Common myeloid progenitor, CD34-positive (primary cell): ENCODE measurements at regions not wholly inside any gene's neighbourhood (a gene's known extent, or its start where the extent isn't known, plus 50 kb on each side); places are given as distances from the start of the nearest gene placed in this dataset.

Experiments
- CTCF ChIA-PET: fragments of 350-600 bp; sonication (Branson Sonifier 250); formaldehyde crosslinking; loops from one replicate; lab custom pipeline; 2021; ENCODE audit warnings: antibody characterized with exemption; lab: Charles Lee
- POLR2A ChIA-PET: fragments of 350-600 bp; sonication (Branson Sonifier 250); formaldehyde crosslinking; loops from one replicate; lab custom pipeline; 2021; ENCODE audit warnings: antibody characterized with exemption; lab: Charles Lee
- DNase-seq, 3 donors: peaks; one replicate each; pipeline versions ENCODE4 v3.0.0 to v3.0.0-alpha.2; 2013
- H3K27ac ChIP-seq, 2 experiments: 1 replicate in 1 of 2; 2 replicates in 1 of 2; pipeline ENCODE4 v1.7.0; 2013; ENCODE audit warnings: inconsistent platforms in 2 of 2, low read length in 2 of 2, mild to moderate bottlenecking in 2 of 2, low read depth in 1 of 2, moderate library complexity in 1 of 2; ENCODE audit not compliant: severe bottlenecking in 2 of 2, insufficient read depth in 1 of 2, poor library complexity in 1 of 2
- H3K27me3 ChIP-seq, 5 experiments: replicated peaks in 2 of 5; 1 replicate in 3 of 5; 2 replicates in 2 of 5; pipeline versions ENCODE4 v1.6.1 to v1.7.0; 2013; ENCODE audit warnings: low read length in 4 of 5, mild to moderate bottlenecking in 2 of 5, moderate library complexity in 2 of 5, inconsistent platforms in 1 of 5; ENCODE audit not compliant: insufficient read depth in 5 of 5, control insufficient read depth in 4 of 5
- H3K36me3 ChIP-seq, 4 experiments: 1 replicate in 2 of 4; 2 replicates in 2 of 4; pipeline versions ENCODE4 v1.6.1 to v1.7.0; 2013; ENCODE audit warnings: low read length in 3 of 4, control low read depth in 1 of 4, mild to moderate bottlenecking in 1 of 4; ENCODE audit not compliant: control insufficient read depth in 4 of 4, insufficient read depth in 4 of 4
- H3K4me1 ChIP-seq, 4 experiments: 1 replicate in 3 of 4; 2 replicates in 1 of 4; pipeline versions ENCODE4 v1.6.1 to v1.7.1; 2013; ENCODE audit warnings: low read length in 3 of 4, mild to moderate bottlenecking in 3 of 4, control low read depth in 1 of 4, inconsistent platforms in 1 of 4, moderate library complexity in 1 of 4; ENCODE audit not compliant: control insufficient read depth in 4 of 4, insufficient read depth in 4 of 4; ENCODE audit errors: control extremely low read depth in 1 of 4
- H3K4me3 ChIP-seq, 7 experiments: 1 replicate in 4 of 7; 2 replicates in 3 of 7; pipeline versions ENCODE4 v1.5.1 to v1.7.0; 2013; ENCODE audit warnings: mild to moderate bottlenecking in 7 of 7, low read length in 6 of 7, moderate library complexity in 6 of 7, inconsistent platforms in 2 of 7, low read depth in 2 of 7, control low read depth in 1 of 7; ENCODE audit not compliant: insufficient read depth in 4 of 7, control insufficient read depth in 1 of 7; ENCODE audit errors: extremely low read depth in 1 of 7
- H3K9me3 ChIP-seq, 5 experiments: 1 replicate in 4 of 5; 2 replicates in 1 of 5; pipeline versions ENCODE4 v1.6.1 to v1.7.1; 2013; ENCODE audit warnings: low read length in 4 of 5, mild to moderate bottlenecking in 2 of 5, inconsistent platforms in 1 of 5, low read depth in 1 of 5, moderate library complexity in 1 of 5; ENCODE audit not compliant: control insufficient read depth in 4 of 5, insufficient read depth in 2 of 5; ENCODE audit errors: control extremely low read depth in 1 of 5
- WGBS: methylation state at CpG from one replicate; pipeline ENCODE4 v1.1.5; 2013; ENCODE audit not compliant: insufficient coverage; 5-methylcytosine and 5-hydroxymethylcytosine counted together

GRCh38 chr13:80083853-80084676, 256.9 kb downstream of the SPRY2 start:
- Histone ChIP-seq H3K4me1 (no peaks in the 10 kb centered on the region), H3K27ac (no peak overlapping the region), H3K4me3 (no peak overlapping the region), H3K9me3 (no peaks in the 10 kb centered on the region), H3K36me3 (no peaks in the 10 kb centered on the region), H3K27me3 (no peaks in the 10 kb centered on the region)
- CTCF ChIA-PET, result no interaction called here
- POLR2A ChIA-PET, result no interaction called here
- peak; percentile 2 to 39 (median 22) for DNase-seq
- 90% methylated on average over 3 of the region's 4 CpGs for WGBS

DNA sequence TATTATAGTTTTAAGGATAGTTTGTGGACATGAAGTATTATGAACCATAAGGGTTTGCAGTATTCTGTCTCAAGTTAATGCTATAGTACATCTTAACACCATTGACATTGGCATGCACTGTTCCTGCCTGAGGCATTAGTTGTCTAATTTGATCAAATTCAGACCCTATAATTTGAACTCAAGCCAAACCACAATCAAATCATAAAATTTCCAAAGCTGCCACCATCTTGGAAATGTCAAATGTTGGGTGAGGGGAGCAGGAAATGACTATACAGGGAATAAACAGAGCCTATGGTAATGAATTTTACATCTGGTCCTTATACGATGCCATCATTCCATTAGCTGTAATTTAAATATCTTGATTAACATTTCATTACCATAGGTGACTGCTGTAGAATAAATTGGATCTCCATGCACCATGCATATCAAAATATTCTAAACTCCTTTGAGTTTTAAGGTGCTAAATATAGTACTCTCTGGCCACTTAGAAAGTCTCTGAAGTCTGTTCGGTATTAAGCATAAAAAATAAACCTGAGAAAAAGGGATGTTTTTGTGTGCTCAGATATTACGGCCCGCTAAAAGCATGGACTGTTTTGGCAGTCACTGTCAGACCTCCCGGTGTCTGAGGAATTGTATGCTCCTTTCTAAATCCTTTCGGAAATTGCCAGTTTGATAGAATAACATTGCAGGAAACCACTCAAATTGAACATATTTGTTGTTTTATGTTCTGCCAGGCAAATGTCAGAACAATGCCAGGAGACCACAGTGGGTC, 257.7 kb downstream of the SPRY2 start:
- H3K27me3 ChIP-seq, result no peaks in the 10 kb centered on the region
- no peak overlapping the region for H3K27ac ChIP-seq
- ChIA-PET CTCF (no interaction called here), POLR2A (no interaction called here)
- no peak overlapping the region for H3K4me3 ChIP-seq
- 94% methylated on average over 6 of the region's 6 CpGs for WGBS
- H3K4me1 ChIP-seq, result no peaks in the 10 kb centered on the region
- H3K36me3 ChIP-seq, result no peaks in the 10 kb centered on the region
- no peak for DNase-seq
- H3K9me3 ChIP-seq, result no peaks in the 10 kb centered on the region

GRCh38 chr13:80082396-80083080, 258.4 kb downstream of the SPRY2 start:
- no peak overlapping the region for H3K4me3 ChIP-seq
- no peaks in the 10 kb centered on the region for H3K27me3 ChIP-seq
- no peaks in the 10 kb centered on the region for H3K9me3 ChIP-seq
- H3K4me1 ChIP-seq, result no peaks in the 10 kb centered on the region
- no peak overlapping the region for H3K27ac ChIP-seq
- ChIA-PET CTCF (no interaction called here), POLR2A (no interaction called here)
- peak in 1 of 3 donors; percentile 1 for DNase-seq
- H3K36me3 ChIP-seq, result no peaks in the 10 kb centered on the region

GRCh38 chr13:80074811-80075210, 266.1 kb downstream of the SPRY2 start:
- WGBS, result 100% methylated on average over 1 of the region's 4 CpGs
- CTCF ChIA-PET, result no interaction called here
- POLR2A ChIA-PET, result no interaction called here
- Histone ChIP-seq H3K27ac (no peak overlapping the region), H3K9me3 (no peaks in the 10 kb centered on the region), H3K36me3 (no peaks in the 10 kb centered on the region), H3K4me1 (no peaks in the 10 kb centered on the region), H3K27me3 (no peaks in the 10 kb centered on the region), H3K4me3 (no peak overlapping the region)
- no peak for DNase-seq

DNA sequence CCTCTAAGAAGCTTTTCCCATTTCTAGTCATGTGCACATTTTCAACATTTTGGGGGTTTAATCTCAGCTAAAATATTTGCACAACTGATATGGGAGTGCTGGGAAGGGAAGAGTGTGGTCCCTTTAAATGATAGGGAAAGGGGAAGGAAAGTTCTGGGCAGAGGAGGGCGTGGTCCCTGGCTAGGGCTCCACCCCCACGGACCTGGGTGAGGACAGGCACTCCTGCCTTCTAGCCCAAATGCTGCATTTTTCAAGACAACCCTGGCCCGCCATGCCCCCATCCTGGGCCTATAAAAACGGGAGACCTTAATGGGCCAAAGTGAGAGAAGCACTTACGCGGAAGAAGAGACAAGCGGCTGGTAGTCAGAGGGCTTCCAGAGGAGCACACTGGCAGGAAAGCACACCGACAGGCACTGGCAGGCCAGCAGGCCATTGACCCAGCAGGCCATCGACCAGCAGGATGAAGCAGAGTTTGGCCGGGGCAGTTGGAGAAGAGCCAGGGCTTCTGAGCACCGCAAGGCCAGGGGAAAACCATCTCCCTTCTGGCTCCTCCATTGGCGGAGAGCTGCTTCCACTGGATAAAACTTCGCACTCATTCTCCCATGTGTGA, 266.7 kb downstream of the SPRY2 start:
- Histone ChIP-seq H3K27me3 (no peaks in the 10 kb centered on the region), H3K4me3 (no peak overlapping the region), H3K36me3 (no peaks in the 10 kb centered on the region), H3K27ac (no peak overlapping the region), H3K9me3 (no peaks in the 10 kb centered on the region), H3K4me1 (no peaks in the 10 kb centered on the region)
- ChIA-PET POLR2A (no interaction called here), CTCF (no interaction called here)
- DNase-seq, result no peak
- WGBS, result 96% methylated on average over 13 of the region's 13 CpGs

- CTCF ChIA-PET, result no interaction called here
- H3K36me3 ChIP-seq, result no peaks in the 10 kb centered on the region
- no peak for DNase-seq
These were observed 268.7 kb downstream of the SPRY2 start for GRCh38 chr13:80072231-80072630.

More at GRCh38 chr13:80072231-80072630, 268.7 kb downstream of the SPRY2 start:
- H3K4me3 ChIP-seq, result no peak overlapping the region
- H3K9me3 ChIP-seq, result no peaks in the 10 kb centered on the region
- POLR2A ChIA-PET, result no interaction called here
- H3K27me3 ChIP-seq, result no peaks in the 10 kb centered on the region
- no peaks in the 10 kb centered on the region for H3K4me1 ChIP-seq
- no peak overlapping the region for H3K27ac ChIP-seq
